HTR-8/SVneo (cell line): ENCODE measurements at regions not wholly inside any gene's neighbourhood (a gene's known extent, or its start where the extent isn't known, plus 50 kb on each side); places are given as distances from the start of the nearest gene placed in this dataset.

Experiments used
- DNase-seq: peaks from one replicate; pipeline ENCODE4 v3.0.0; 2011; ENCODE audit warnings: low spot score, mixed read lengths; ENCODE audit not compliant: insufficient read length
- FAIRE-seq: peaks from 2 replicates; lab custom pipeline; 2011; peaks lifted over from hg19 to GRCh38; lab: Jason Lieb, UNC

- DNase-seq (no peak), FAIRE-seq (no peak)
Observed at GRCh38 chr2:176493909-176494308, 224.7 kb downstream of the MTX2 start.

DNA sequence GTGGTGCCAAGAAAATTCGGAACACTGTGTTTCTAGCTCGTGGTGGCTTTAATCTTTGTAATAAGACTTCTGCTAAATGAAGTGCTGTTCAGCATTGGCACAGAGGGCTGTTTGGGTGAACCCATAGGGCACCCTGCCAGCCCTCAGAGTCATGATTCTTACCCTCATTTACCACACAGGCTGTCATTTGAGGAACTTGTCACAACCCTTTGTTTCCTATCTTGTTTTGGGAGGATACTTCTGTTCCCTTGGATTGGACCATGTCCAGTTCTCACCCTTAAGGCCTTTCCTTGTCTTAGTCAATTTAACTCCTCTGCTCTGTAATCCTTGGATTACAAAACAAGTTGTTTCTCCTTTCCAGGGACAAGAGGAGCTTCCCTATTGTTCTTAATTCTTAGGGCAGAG lies 225.7 kb downstream of the MTX2 start:
- DNase-seq (no peak), FAIRE-seq (no peak)

DNA sequence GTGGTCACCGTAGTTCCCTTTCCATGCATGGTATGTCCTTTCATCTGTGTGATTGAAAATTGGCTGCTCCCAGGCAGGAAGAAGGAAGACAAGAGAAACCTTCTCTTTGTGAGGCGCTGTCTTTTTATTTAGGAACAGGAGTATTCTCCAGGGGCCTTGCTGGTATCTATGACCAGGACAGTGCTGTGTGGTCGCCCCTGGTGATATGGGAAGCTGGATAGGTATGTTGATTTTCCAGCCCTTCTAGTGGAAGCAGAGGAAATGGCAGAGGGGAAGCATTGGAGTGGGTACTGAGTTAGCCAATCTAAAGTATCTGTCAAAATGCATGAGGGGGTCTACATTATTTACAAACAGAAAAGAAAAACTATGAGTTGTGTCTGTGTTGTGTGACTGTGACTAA lies 226.6 kb downstream of the MTX2 start:
- DNase-seq (no peak), FAIRE-seq (no peak)

- DNase-seq, result no peak
- no peak for FAIRE-seq
Observed at GRCh38 chr2:176496761-176497160, 227.5 kb downstream of the MTX2 start.

DNA sequence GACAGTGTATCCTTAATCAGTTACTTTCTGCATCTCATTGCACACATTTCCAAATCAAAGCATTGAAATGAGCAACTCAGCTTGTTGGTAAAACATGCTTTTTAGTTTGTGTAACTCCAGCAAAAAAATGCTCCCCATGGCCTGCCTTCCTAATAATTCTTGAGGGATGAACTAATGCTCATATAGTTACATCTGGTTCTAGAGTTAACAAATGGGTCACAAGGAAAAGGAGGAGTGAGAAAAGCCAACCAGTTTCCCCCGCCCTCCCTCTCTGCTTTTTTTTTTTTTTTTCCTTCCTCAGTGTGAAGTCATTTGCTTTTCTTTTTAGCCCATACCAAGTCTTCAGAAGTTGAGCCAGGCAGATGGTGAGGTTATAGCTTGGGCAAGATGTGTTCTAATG lies 231.7 kb downstream of the MTX2 start:
- DNase-seq (no peak), FAIRE-seq (no peak)

DNA sequence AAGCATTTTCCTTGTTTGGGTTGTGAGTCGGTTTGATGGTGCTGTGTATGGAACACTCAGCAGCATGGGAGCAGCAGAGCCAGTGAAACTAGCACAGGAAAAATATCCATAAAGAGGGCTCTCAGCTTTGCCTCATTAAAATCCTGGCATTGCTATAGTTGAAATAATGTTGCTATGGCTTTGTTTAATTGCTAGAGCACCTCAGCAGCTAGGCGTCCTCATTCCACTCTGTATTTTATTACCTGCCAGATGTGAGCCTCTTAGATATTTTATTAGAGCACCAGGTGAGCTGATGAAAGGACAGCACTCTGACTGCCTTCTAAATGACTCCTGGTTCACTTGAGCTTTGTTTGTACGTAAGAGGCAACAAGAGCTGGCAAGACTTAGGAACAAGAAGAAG lies 232.4 kb downstream of the MTX2 start:
- FAIRE-seq, result no peak
- no peak for DNase-seq

- FAIRE-seq (no peak), DNase-seq (no peak)
Observed at GRCh38 chr2:176502619-176503018, 233.4 kb downstream of the MTX2 start.

DNA sequence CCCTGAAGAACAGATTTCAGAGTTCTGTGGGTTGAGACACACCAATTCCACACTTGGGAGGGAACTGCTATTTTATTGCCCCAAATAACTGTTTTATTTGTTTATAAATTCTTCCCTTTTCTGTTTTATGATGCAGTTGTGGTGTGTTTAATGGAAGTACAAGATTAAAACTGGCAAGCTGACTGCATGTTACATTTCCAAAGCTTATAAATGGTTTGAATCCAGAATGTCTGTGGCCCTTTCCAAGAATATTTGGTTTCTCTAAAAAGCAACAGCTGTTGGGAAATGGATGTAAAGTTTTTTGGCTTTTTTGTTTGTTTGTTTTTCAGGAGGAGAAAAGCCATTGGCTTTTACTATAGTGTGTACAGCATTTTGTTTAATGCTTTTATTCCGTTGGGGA lies 234.5 kb downstream of the MTX2 start:
- no peak for DNase-seq
- no peak for FAIRE-seq

DNA sequence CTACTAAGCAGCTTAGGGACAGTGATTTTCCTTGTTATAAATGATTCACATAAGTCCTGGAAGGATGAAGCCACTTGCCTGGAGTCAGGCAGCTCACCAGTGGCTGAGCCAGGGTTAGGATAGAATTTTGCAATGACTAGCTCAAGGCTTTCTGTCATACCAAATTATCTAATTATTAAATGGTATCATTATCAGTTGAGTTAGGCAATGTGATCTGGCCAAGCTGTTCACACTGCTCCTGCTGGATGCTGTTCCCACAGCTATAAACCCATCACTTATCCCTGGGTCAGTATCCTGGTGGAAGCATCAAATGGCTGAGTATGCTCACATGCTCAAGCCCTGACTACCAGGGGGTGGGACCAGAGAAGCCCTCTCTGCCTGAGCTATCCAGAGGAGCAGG lies 235.2 kb downstream of the MTX2 start:
- FAIRE-seq (no peak), DNase-seq (no peak)

GRCh38 chr2:176507786-176508185 lies 238.5 kb downstream of the MTX2 start:
- FAIRE-seq, result no peak
- DNase-seq, result no peak

- DNase-seq (no peak), FAIRE-seq (no peak)
Observed at GRCh38 chr2:176508374-176508773, 239.1 kb downstream of the MTX2 start.

- DNase-seq, result no peak
- FAIRE-seq, result no peak
Observed at GRCh38 chr2:176508984-176509740, 239.9 kb downstream of the MTX2 start.

GRCh38 chr2:176514276-176514675 lies 245.0 kb downstream of the MTX2 start:
- DNase-seq, result no peak
- FAIRE-seq, result no peak

DNA sequence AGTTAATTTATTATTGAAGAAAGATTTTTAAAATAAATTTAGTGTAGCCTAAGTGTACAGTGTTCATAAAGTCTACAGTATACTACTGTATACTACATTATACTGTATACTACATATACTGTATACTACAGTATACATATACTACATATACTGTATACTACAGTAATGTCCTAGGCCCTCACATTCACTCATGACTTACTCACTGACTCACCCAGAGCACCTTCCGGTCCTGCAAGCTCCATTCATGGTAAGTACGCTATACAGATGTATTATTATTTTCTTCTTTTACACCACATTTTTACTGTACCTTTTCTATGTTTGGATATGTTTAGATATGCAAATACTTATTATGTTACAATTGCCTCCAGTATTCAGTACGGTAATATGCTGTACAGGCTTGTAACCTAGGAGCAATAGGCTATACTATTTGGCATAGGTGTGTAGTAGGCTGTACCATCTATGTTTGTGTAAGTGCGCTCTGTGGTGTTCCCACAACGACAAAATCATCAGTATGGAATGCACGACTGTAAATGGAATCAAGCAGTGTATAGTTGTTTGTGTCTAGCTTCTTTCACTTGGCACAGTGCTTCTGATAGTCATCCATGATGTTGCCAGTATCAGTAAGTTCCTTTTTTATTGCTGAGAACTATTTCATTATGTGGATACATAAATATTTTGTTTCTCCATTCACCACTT lies 245.7 kb downstream of the MTX2 start:
- no peak for DNase-seq
- no peak for FAIRE-seq

GRCh38 chr2:176516051-176516602 lies 246.9 kb downstream of the MTX2 start:
- FAIRE-seq, result no peak
- DNase-seq, result no peak

- FAIRE-seq (no peak), DNase-seq (no peak)
Observed at GRCh38 chr2:176518823-176519222, 249.6 kb downstream of the MTX2 start.

DNA sequence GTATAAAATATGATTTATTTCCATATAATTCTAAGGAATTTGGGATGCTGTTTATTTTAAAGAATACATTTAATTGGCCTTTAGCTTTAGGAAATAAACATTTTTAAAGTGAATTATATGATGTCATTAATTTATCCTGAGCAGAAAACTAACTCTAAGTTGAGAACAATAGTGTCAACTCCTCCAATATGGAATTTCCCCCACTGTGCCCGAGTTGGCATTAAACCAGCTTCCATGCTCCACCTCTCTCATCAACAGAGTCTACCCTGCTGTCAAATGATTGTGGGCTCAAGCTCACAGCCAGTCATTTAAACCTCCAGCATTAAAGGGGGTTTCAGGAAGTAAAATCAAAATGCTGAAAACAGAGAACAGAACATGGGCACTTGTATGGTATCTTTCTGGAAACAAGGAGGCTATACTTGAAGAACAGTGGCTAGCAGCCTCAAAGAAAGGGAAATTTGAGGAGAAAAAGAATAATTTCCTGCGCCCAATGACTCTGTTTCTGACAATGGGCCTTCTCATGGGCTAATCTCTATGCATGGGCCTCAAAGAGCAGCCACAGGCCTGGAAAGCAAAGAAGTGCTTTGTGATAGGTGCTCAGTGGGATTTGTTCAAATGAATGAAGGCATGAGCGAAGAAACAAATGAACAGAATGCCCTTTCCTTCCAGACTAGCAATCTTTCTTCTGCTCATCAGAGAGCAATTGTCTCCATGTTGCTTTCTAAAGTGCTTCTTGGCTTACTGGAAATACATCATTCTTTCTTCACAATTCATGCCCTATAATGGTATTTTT lies 252.8 kb downstream of the MTX2 start:
- FAIRE-seq, result no peak

GRCh38 chr2:176525086-176525485 lies 255.8 kb downstream of the MTX2 start:
- no peak for DNase-seq
- no peak for FAIRE-seq

More for the DNA sequence above, 252.8 kb downstream of the MTX2 start:
- no peak for DNase-seq

GRCh38 chr2:176526995-176527901 lies 258.0 kb downstream of the MTX2 start:
- no peak for DNase-seq

GRCh38 chr2:176531608-176532007 lies 262.4 kb downstream of the MTX2 start:
- DNase-seq, result no peak
- no peak for FAIRE-seq

More at GRCh38 chr2:176526995-176527901, 258.0 kb downstream of the MTX2 start:
- FAIRE-seq, result no peak
